ENCODE measurements at regions not wholly inside any gene's neighbourhood (a gene's known extent, or its start where the extent isn't known, plus 50 kb on each side); places are given as distances from the start of the nearest gene placed in this dataset.
A peak's percentile ranks its signal among the peaks of the same experiment; 100 is the strongest.

GRCh38 chr6:44052419-44053023, 74.7 kb downstream of the MRPL14 start:
- Histone ChIP-seq H3K27ac (ENCODE audit: extremely low read length, insufficient read depth, low read length) (no peak overlapping the region), H4K20me1 (ENCODE audit: insufficient read depth, low read length) (no peaks in the 10 kb centered on the region), H3K4me2 (ENCODE audit: low read depth, low read length) (peak overlapping the region; percentile 34; the same call in 1 of the 2 replicates), H3K36me3 (replicated peaks in 1 of 2; ENCODE audit: control insufficient read depth in 1 of 2, insufficient read depth in 2 of 2, low read length in 2 of 2) (no peaks in the 10 kb centered on the region), H2AFZ (ENCODE audit: low read length) (no peak overlapping the region), H3K4me1 (ENCODE audit: insufficient read depth, low read length) (peaks cover 67% of the 10 kb centered on the region), H3K27me3 (ENCODE audit: control insufficient read depth in 1 of 2, insufficient read depth in 2 of 2, low read length in 2 of 2) (peaks cover 0 to 34% of the 10 kb centered on the region in 2 experiments; a peak in 3 of 5 replicates), H3K9me3 (ENCODE audit: low read length) (no peaks in the 10 kb centered on the region), H3K79me2 (ENCODE audit: insufficient read depth, low read length) (no peaks in the 10 kb centered on the region), H3K4me3 (replicated peaks in 1 of 3; ENCODE audit: insufficient read depth in 1 of 3, low read depth in 2 of 3, low read length in 3 of 3) (no peak overlapping the region), H3K9ac (ENCODE audit: insufficient read depth, low read depth, low read length) (no peak overlapping the region)
- FAIRE-seq = no peak
- WGBS (ENCODE audit: low lambda C conversion rate) = 12% methylated on average over 4 of the region's 4 CpGs
- in situ Hi-C loops (cut with HindIII; ENCODE audit: extremely low pct_ligation_motif_present, low pct_unique_long_range_greater_than_20kb) = no loop called here
- intact Hi-C loops (cut with micrococcal nuclease; ENCODE audit: unreplicated experiment) = no loop called here
- ChIA-PET CTCF (ENCODE audit: low intra/inter-chr PET ratio, low total read pairs) (no interaction called here), POLR2A (no interaction called here)
- no peak for DNase-seq (ENCODE audit: low spot score)
- BruUV-seq (replicated peaks) = no TSS peak
- peak; percentile 37 for ATAC-seq
- peak; percentile 82 for TF ChIP-seq ZNF143 (CRISPR knock-in tag; IDR thresholded peaks at IDR 0.05)
- 0 out of 2 replicates have a peak, but pooled peaks have one; percentile 31 for TF ChIP-seq ATF1 (CRISPR knock-in tag; IDR thresholded peaks at IDR 0.05)
- 0 out of 2 replicates have a peak, but pooled peaks have one; percentile 10 for TF ChIP-seq ELF1 (CRISPR knock-in tag; IDR thresholded peaks at IDR 0.05)
- 0 out of 2 replicates have a peak, but pooled peaks have one; percentile 6 for TF ChIP-seq RXRA (CRISPR knock-in tag; IDR thresholded peaks at IDR 0.05)
- no peak for TF ChIP-seq FOXA1 (IDR thresholded peaks at IDR 0.05)
- no peak for TF ChIP-seq FOXA1 (CRISPR knock-in tag; IDR thresholded peaks at IDR 0.05)
- TF ChIP-seq SP1 (IDR thresholded peaks at IDR 0.05) = no peak
- 0 out of 2 replicates have a peak, but pooled peaks have one; percentile 8 for TF ChIP-seq SP1 (CRISPR knock-in tag; IDR thresholded peaks at IDR 0.05)
- no peak for TF ChIP-seq BHLHE40 (IDR thresholded peaks at IDR 0.05; ENCODE audit: low read length)
- TF ChIP-seq NFKBIZ (CRISPR knock-in tag; IDR thresholded peaks at IDR 0.05) = no peak
- TF ChIP-seq NFYB (CRISPR knock-in tag; IDR thresholded peaks at IDR 0.05) = peak; percentile 80
- no peak for TF ChIP-seq HOMEZ (CRISPR knock-in tag; IDR thresholded peaks at IDR 0.05; ENCODE audit: low read depth)
- TF ChIP-seq BCLAF1 (IDR thresholded peaks at IDR 0.05) = no peak
- TF ChIP-seq GABPA (IDR thresholded peaks at IDR 0.05; ENCODE audit: low read depth, low read length) = no peak
- TF ChIP-seq GABPA (CRISPR knock-in tag; IDR thresholded peaks at IDR 0.05; ENCODE audit: low read depth) = 0 out of 2 replicates have a peak, but pooled peaks have one; percentile 2
- TF ChIP-seq YEATS2 (CRISPR knock-in tag; IDR thresholded peaks at IDR 0.05; ENCODE audit: borderline replicate concordance) = no peak
- peak; percentile 95 for TF ChIP-seq THAP11 (CRISPR knock-in tag; IDR thresholded peaks at IDR 0.05)
- no peak for TF ChIP-seq ZBTB7A (CRISPR knock-in tag; IDR thresholded peaks at IDR 0.05)
- peak; percentile 49 for TF ChIP-seq CEBPG (CRISPR knock-in tag; IDR thresholded peaks at IDR 0.05)
- peak; percentile 75 for TF ChIP-seq NFYC (CRISPR knock-in tag; IDR thresholded peaks at IDR 0.05)
- no peak for TF ChIP-seq NFATC3 (CRISPR knock-in tag; IDR thresholded peaks at IDR 0.05)
- 0 out of 2 replicates have a peak, but pooled peaks have one; percentile 20 for TF ChIP-seq FOXP1 (IDR thresholded peaks at IDR 0.05)
- TF ChIP-seq FOXP1 (CRISPR knock-in tag; IDR thresholded peaks at IDR 0.05) = no peak
- TF ChIP-seq POLR2AphosphoS2 (IDR thresholded peaks at IDR 0.05; ENCODE audit: low read depth, low read length) = no peak
- 0 out of 2 replicates have a peak, but pooled peaks have one; percentile 16 for TF ChIP-seq HCFC1 (IDR thresholded peaks at IDR 0.05; ENCODE audit: low read depth, low read length)
